SIG-M5 treated with dmso at 0.1 percent for 504 hours (cell line): ENCODE measurements at regions not wholly inside any gene's neighbourhood (a gene's known extent, or its start where the extent isn't known, plus 50 kb on each side); places are given as distances from the start of the nearest gene placed in this dataset.

Experiments used
- DNase-seq: peaks from one replicate; lab custom pipeline; 2025; ENCODE audit not compliant: unreplicated experiment; lab: John Stamatoyannopoulos, UW

- DNase-seq = no peak
Measured at GRCh38 chr6:3559561-3559960, 102.7 kb upstream of the SLC22A23 start.

- DNase-seq = no peak
Measured at GRCh38 chr6:3557336-3557735, 100.5 kb upstream of the SLC22A23 start.

- DNase-seq = no peak
Measured at GRCh38 chr6:3553254-3553653, 96.4 kb upstream of the SLC22A23 start.

GRCh38 chr6:3551716-3552511 lies 95.1 kb upstream of the SLC22A23 start:
- DNase-seq = no peak

DNA sequence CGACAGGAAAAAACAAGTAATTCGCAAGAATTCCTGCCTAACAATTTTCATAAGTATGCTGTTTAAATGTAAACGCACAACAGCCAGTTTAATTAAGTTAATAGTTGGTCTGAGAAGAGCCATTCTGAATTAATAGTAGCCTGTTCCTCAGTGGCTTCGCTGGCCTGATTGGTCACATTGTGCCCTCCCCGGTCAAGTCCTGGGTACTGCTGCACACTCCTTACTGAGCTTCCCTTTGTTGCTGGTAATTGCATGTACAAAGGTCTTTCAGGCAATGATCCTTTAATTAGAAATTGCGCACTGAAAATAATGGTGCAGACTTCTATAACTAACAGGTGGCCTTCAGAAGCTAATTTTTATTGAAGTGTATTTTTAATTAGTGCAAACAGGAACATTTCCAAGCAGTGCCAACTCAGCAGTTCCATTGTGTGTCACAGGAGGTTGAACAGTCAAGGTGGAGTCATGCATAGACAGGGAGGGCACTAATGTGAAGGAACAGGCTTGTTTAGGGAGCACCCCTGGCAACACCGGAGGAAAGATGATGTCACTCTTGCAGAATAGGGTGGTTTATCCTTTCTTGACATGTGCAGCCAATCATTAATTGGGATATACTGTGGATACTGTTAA lies 92.6 kb upstream of the SLC22A23 start:
- no peak for DNase-seq

GRCh38 chr6:3546121-3546520 lies 89.3 kb upstream of the SLC22A23 start:
- DNase-seq = no peak

DNA sequence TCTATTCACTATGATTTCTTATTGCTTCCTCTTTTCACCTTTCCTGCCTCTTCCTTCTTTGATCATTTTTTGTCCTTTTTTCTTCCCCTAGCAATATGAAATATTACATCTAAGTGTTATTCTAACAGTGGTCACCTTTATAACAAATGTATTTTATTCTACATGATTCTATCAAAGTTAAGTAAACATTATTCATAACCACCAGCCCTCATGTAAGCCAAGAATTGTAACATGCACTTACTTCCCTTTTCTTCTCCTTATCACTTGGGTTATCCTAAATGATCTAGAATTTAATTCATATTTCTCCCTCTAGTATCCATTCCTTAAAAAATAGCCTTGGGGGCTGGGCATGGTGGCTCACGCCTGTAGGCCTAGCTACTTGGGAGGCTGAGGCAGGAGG lies 88.3 kb upstream of the SLC22A23 start:
- DNase-seq = no peak

DNA sequence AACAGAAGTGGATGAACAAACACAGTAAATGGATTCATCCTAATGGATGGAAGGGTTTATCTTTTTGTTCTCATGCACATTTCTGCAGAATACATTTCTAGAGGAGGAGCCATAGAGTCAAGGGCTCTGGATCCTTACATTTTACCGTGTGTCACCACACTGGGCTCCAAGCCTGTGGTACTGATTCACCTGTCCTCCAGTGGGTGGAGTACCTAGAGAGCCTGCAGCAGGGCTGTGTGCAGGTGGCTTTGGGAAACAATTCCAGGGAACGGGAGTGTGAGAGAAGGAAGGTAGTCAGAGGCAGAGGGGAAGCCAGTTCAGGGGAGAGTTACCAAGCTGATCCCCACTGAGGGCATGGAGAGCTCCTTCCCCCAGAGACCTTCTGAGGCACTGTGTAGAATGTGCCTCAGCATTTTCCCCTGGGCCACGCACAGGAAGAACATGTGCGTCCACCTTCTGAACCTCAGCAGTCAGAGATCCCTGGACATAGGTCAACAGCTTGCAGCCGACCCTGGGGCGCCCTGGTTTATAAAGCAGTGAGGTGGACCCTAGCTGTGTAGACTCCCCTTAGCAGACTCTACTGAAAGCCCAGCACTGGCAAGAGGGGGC lies 85.3 kb upstream of the SLC22A23 start:
- DNase-seq = no peak

DNA sequence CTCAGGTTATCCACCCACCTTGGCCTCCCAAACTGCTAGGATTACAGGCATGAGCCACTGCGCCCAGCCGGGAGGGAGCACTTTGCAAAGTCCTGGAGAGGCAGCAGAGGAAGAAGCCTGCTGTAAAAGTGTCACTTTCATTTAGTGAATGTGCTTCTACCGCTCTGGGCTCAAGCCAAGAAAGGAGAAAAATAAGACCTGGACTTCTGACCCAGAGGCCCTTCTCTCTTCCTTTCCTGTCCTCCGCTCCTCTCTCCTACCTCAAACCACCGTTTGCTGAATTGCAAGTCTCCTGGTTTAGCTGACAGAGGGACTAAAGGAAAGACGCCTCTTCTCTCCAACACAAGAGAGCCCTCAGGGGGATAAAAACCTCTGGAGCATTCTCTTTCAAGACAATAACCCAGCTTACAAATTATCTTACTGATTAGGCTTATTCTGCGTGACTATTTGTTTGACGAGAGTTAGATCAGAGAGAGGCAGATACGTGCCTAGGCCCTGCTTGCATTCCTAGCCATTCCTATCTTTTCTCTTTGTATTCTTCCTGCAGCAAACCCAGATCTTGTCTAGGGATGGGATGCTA lies 84.2 kb upstream of the SLC22A23 start:
- no peak for DNase-seq

DNA sequence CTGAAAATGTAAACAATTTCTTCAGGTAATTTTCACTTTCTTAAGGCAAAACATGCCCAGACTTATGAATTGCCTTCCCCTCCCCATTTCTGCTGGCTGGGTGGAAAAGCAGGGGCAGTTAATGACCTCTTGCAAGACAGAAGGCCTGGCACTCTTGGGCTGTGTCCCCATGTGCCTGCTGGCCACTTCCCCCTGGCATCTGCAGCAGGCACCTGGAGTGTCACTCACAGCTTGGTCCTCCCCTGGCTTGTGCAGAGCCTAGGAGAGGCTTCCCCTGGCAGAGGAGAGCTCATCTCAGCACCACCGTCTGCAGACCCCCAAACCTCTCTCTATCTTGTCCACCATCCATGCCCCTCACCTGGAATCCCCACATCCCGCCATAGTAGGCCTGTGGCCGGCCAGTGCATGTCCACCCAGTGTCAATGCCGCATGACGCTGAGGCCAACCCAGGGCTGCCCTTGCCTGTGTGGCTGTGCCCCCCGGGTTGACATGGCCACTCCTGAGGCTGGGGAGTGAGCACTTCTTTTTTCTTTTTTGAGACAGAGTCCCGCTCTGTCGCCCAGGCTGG lies 83.5 kb upstream of the SLC22A23 start:
- no peak for DNase-seq

DNA sequence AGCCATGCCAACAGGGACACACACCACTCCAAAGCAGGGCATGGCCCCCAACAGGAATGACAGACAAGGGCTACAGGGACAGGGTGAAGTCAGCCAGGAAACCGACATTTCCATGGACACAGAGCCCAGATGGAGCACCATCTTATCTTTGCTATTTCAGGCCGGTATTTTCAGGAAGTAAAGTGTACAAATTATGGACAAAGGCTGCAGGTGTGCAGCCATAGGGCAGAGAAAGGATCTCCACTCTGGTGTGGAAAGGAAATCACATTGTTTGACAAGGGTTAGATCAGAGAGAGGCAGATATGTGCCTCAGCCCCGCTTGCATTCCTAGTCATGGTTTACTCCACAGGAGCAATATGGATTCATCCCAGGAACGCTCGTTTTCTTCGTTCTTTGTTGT lies 81.7 kb upstream of the SLC22A23 start:
- DNase-seq = no peak

- no peak for DNase-seq
Measured at GRCh38 chr6:3536901-3537300, 80.1 kb upstream of the SLC22A23 start.

GRCh38 chr6:3535776-3536435 lies 79.1 kb upstream of the SLC22A23 start:
- no peak for DNase-seq

DNA sequence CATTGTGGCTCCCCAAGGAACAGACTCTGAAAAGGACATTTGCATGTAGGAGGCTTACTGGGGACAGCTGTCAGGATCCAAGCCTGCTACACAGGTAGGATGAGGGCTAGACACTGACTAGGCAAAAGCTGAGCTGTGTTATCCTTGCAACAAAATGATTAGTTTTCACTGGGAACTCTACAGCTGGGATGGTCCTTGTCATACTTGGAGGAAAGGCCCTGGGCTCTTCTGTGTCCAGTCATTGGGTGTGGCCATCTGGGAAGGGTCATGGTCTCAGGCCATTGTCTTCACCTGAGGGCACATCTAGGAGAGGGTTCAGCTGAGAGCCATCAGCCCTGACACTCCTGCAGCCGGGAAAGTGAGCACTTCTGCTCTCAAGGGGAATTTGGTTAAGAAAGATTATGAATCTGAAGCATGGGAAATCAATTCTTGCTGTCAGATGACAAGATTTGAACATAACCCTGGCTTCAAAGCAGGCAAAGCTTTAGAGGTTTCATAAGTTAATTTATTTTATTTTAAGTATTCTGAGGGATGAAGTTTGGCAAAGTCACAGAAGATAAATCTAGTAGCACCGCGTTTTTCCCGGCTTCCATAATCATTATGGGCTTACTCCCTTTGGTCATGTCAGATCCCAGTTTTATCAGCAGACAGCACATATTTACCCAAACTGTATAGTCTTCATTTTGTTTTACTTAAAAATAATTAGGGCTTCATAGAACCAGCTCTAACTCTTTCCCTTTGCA lies 78.4 kb upstream of the SLC22A23 start:
- no peak for DNase-seq

GRCh38 chr6:3534599-3534998 lies 77.7 kb upstream of the SLC22A23 start:
- DNase-seq = no peak

DNA sequence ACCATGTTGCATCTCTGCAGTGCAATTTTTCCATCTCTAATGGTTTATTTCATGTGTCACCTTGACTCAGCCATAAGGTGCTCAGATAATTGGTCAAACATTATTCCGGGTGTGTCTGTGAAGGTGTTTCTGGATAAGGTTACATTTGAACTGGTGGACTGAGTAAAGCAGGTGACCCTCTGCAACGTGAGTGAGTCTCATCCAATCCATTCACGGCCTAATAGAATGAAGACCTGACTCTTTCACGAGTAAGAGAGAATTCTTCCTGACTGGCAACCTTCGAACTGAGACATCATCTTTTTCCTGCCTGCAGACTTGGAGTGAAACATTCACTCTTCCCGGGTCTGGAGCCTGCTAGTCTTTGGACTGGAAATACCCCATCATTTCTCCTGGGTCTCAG lies 77.1 kb upstream of the SLC22A23 start:
- no peak for DNase-seq

DNA sequence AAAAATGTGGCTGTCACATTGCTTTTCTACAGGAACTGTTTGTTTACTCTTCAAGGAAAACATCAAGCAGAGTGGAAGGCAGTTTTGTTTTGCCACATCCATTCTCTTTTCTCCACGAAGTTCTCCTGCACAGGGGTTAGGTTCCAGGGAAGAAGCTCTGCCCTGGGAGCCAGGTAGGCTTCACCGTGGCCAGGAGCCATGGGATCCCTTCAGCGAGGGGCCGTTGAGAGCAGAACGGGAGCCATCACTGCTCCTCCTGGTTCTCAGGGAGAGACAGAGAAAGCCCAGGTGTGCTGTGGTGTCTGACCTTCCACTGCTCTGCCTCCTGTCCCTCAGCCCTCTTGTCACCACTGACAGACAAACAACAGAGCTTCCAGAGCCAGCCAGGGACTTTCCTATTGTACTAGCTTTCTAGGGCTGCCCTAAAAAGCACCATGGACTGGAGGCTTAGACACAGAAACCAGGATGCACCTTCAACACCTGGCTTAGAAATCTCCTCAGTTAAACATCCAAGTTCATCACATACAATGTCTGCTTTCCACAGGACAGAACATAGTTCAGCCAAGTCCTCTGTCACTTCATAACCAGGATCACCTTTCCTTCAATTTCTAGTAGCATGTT lies 75.6 kb upstream of the SLC22A23 start:
- no peak for DNase-seq

DNA sequence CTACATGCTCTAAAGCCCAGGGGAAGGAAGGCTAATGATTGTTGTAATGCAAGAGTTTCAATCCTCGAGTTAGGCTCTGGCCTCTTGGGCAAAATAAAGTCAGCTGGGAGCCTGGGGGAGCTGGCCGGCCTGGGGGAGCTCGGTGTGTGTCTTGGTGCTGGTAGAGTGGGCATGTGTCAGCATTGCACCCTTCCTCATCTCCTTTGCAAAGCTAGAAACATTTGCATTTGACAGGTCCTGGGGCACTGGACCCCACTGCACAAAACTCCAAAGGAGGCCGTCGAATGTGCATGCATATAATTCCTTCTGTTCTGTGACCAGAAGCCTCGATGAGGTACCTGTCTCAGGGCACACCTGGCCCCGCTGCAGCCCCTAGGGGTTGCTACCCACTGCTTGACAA lies 74.6 kb upstream of the SLC22A23 start:
- no peak for DNase-seq

- DNase-seq = no peak
Measured at GRCh38 chr6:3530515-3530914, 73.7 kb upstream of the SLC22A23 start.

DNA sequence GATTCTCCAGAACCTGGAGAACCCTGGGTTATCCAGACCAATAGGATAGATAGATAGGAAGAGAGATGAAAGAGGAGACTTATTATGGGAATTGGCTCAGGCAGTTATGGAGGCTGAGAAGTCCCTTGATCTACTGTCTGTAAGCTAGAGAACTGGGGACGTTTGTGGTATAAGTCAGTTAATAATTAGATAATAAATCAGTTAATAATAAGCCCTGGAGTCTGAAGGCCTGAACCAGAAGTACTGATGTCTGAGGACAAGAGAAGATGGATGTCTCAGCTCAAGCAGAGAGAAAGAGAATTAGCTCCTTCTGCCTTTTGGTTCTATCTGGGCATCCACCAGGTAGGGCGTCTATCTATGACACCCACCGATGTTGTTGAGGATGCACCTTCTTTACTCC lies 72.9 kb upstream of the SLC22A23 start:
- DNase-seq = no peak
